Liver (tissue), 3 donors: ENCODE measurements at regions not wholly inside any gene's neighbourhood (a gene's known extent, or its start where the extent isn't known, plus 50 kb on each side); places are given as distances from the start of the nearest gene placed in this dataset.

ENCODE experiments used
- EGR1 ChIP-seq, 2 donors: IDR thresholded peaks; 2 replicates each; pipeline ENCODE4 v1.6.1; 2016 to 2018; ENCODE audit warnings: antibody characterized with exemption in 2 of 2, low read depth in 2 of 2
- GABPA ChIP-seq, 2 donors: IDR thresholded peaks in 1 of 2; conservative IDR thresholded peaks in 1 of 2; 2 replicates each; pipeline ENCODE4 v1.6.1; 2016; ENCODE audit warnings: antibody characterized with exemption in 2 of 2, mild to moderate bottlenecking in 1 of 2, moderate library complexity in 1 of 2
- JUND ChIP-seq, 2 donors: IDR thresholded peaks; 2 replicates each; pipeline ENCODE4 v1.6.1; 2016; ENCODE audit warnings: antibody characterized with exemption in 2 of 2
- TAF1 ChIP-seq: conservative IDR thresholded peaks from 2 replicates; pipeline ENCODE4 v1.6.1; 2016; ENCODE audit warnings: antibody characterized with exemption, mild to moderate bottlenecking
- YY1 ChIP-seq: IDR thresholded peaks from 2 replicates; pipeline ENCODE4 v1.6.1; 2016; ENCODE audit warnings: antibody characterized with exemption, mild to moderate bottlenecking
- TF ChIP-seq, protein P1 (sequence below): fragments of 150-350 bp; IDR thresholded peaks from 2 replicates; pipeline ENCODE4 v1.5.1; 2017; ENCODE audit warnings: improper control_type of control experiment, low read depth, low read length; ENCODE audit not compliant: missing input control
- donor health status: healthy.
- donor health status: healthy.

DNA sequence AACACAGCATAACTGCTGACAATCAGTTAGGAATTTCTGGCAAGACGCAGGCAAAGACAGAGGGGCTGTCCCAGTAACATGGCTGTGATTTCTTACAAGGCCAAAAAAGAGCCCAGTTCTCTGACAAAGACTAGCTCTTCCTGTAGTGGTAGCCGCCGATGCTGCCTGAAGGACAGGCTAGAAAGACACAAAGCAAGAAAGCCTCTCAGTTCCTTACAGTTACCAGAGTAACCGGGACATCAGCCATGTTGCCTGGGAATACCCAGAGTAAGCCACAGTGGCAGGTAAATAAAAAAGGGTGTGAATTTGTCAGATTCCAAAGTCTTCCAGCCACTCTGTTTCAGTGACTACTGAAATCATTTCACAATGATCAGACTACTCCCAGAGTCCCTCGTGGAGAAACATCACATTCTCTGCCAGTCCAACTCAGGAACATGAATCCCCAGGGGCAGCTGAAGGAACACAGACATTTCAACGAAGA is 493.6 kb upstream of the ADAMTS9 start:
- TF ChIP-seq EGR1 (IDR thresholded peaks at IDR 0.05; ENCODE audit: low read depth in 2 of 2): no peak
- TF ChIP-seq, protein P1, sequence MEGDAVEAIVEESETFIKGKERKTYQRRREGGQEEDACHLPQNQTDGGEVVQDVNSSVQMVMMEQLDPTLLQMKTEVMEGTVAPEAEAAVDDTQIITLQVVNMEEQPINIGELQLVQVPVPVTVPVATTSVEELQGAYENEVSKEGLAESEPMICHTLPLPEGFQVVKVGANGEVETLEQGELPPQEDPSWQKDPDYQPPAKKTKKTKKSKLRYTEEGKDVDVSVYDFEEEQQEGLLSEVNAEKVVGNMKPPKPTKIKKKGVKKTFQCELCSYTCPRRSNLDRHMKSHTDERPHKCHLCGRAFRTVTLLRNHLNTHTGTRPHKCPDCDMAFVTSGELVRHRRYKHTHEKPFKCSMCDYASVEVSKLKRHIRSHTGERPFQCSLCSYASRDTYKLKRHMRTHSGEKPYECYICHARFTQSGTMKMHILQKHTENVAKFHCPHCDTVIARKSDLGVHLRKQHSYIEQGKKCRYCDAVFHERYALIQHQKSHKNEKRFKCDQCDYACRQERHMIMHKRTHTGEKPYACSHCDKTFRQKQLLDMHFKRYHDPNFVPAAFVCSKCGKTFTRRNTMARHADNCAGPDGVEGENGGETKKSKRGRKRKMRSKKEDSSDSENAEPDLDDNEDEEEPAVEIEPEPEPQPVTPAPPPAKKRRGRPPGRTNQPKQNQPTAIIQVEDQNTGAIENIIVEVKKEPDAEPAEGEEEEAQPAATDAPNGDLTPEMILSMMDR: no peak
- no peak for TF ChIP-seq GABPA (IDR thresholded peaks at IDR 0.05 in 1 of 2, conservative IDR thresholded peaks at IDR 0.05 in 1 of 2)
- TF ChIP-seq JUND (IDR thresholded peaks at IDR 0.05): no peak
- TF ChIP-seq TAF1: no peak
- TF ChIP-seq YY1: no peak
